ENCODE measurements at regions not wholly inside any gene's neighbourhood (a gene's known extent, or its start where the extent isn't known, plus 50 kb on each side); places are given as distances from the start of the nearest gene placed in this dataset.

GRCh38 chr12:30830751-30831150 lies 76.0 kb upstream of the CAPRIN2 start:
- Histone ChIP-seq H3K4me3 (ENCODE audit: low read length) (no peak overlapping the region), H3K4me2 (ENCODE audit: low read length) (no peak overlapping the region), H3K79me2 (ENCODE audit: control insufficient read depth, low read length) (no peaks in the 10 kb centered on the region), H3F3A (ENCODE audit: control insufficient read depth, insufficient read depth) (no peaks in the 10 kb centered on the region), H3K4me1 (ENCODE audit: control insufficient read depth, low read length) (no peaks in the 10 kb centered on the region), H3K36me3 (ENCODE audit: control insufficient read depth, low read length) (no peaks in the 10 kb centered on the region), H3K27me3 (ENCODE audit: control insufficient read depth, low read length) (peaks cover 10% of the 10 kb centered on the region), H3K9me3 (ENCODE audit: control insufficient read depth, insufficient read depth, low read length) (no peaks in the 10 kb centered on the region), H3K27ac (ENCODE audit: low read depth, low read length) (no peak overlapping the region), H3K9me2 (replicated peaks; ENCODE audit: control insufficient read depth, low read length) (no peaks in the 10 kb centered on the region), H4K20me1 (ENCODE audit: control insufficient read depth, insufficient read depth, low read depth, low read length) (no peaks in the 10 kb centered on the region)
- TF ChIP-seq CTCF (IDR thresholded peaks at IDR 0.05; ENCODE audit: low read depth, low read length, poor library complexity, severe bottlenecking) = no peak
- TF ChIP-seq EZH2phosphoT487 (IDR thresholded peaks at IDR 0.05; ENCODE audit: borderline replicate concordance, low read length) = no peak

- H3K9me2 ChIP-seq (replicated peaks; ENCODE audit: control insufficient read depth, low read length) = no peaks in the 10 kb centered on the region
- H3K9me3 ChIP-seq (ENCODE audit: control insufficient read depth, insufficient read depth, low read length) = no peaks in the 10 kb centered on the region
- TF ChIP-seq CTCF (IDR thresholded peaks at IDR 0.05; ENCODE audit: low read depth, low read length, poor library complexity, severe bottlenecking) (no peak), EZH2phosphoT487 (IDR thresholded peaks at IDR 0.05; ENCODE audit: borderline replicate concordance, low read length) (no peak)
- no peak overlapping the region for H3K4me2 ChIP-seq (ENCODE audit: low read length)
- no peaks in the 10 kb centered on the region for H3K4me1 ChIP-seq (ENCODE audit: control insufficient read depth, low read length)
- H3F3A ChIP-seq (ENCODE audit: control insufficient read depth, insufficient read depth) = no peaks in the 10 kb centered on the region
- no peaks in the 10 kb centered on the region for H3K79me2 ChIP-seq (ENCODE audit: control insufficient read depth, low read length)
- H3K4me3 ChIP-seq (ENCODE audit: low read length) = no peak overlapping the region
- H3K27ac ChIP-seq (ENCODE audit: low read depth, low read length) = no peak overlapping the region
- H3K36me3 ChIP-seq (ENCODE audit: control insufficient read depth, low read length) = no peaks in the 10 kb centered on the region
- peaks cover 10% of the 10 kb centered on the region for H3K27me3 ChIP-seq (ENCODE audit: control insufficient read depth, low read length)
- H4K20me1 ChIP-seq (ENCODE audit: control insufficient read depth, insufficient read depth, low read depth, low read length) = no peaks in the 10 kb centered on the region
Observed at GRCh38 chr12:30829876-30830275, 75.1 kb upstream of the CAPRIN2 start.

GRCh38 chr12:30828686-30829085 lies 73.9 kb upstream of the CAPRIN2 start:
- H3K4me2 ChIP-seq (ENCODE audit: low read length) = no peak overlapping the region
- no peaks in the 10 kb centered on the region for H3K36me3 ChIP-seq (ENCODE audit: control insufficient read depth, low read length)
- H3K9me2 ChIP-seq (replicated peaks; ENCODE audit: control insufficient read depth, low read length) = no peaks in the 10 kb centered on the region
- H3F3A ChIP-seq (ENCODE audit: control insufficient read depth, insufficient read depth) = no peaks in the 10 kb centered on the region
- no peak overlapping the region for H3K27ac ChIP-seq (ENCODE audit: low read depth, low read length)
- H3K4me1 ChIP-seq (ENCODE audit: control insufficient read depth, low read length) = no peaks in the 10 kb centered on the region
- H3K9me3 ChIP-seq (ENCODE audit: control insufficient read depth, insufficient read depth, low read length) = no peaks in the 10 kb centered on the region
- no peaks in the 10 kb centered on the region for H3K79me2 ChIP-seq (ENCODE audit: control insufficient read depth, low read length)
- no peak overlapping the region for H3K4me3 ChIP-seq (ENCODE audit: low read length)
- no peaks in the 10 kb centered on the region for H4K20me1 ChIP-seq (ENCODE audit: control insufficient read depth, insufficient read depth, low read depth, low read length)
- peaks cover 20% of the 10 kb centered on the region for H3K27me3 ChIP-seq (ENCODE audit: control insufficient read depth, low read length)
- TF ChIP-seq EZH2phosphoT487 (IDR thresholded peaks at IDR 0.05; ENCODE audit: borderline replicate concordance, low read length) (no peak), CTCF (IDR thresholded peaks at IDR 0.05; ENCODE audit: low read depth, low read length, poor library complexity, severe bottlenecking) (no peak)
